ENCODE measurements at regions not wholly inside any gene's neighbourhood (a gene's known extent, or its start where the extent isn't known, plus 50 kb on each side); places are given as distances from the start of the nearest gene placed in this dataset.

GRCh38 chr1:230544758-230545157 is 97.5 kb upstream of the COG2 start:
- Mint-ChIP-seq H3K27ac (ENCODE audit: unreplicated experiment) (no peak overlapping the region), H3K36me3 (ENCODE audit: low read depth, unreplicated experiment) (no peaks in the 10 kb centered on the region), H3K9me3 (ENCODE audit: unreplicated experiment) (no peaks in the 10 kb centered on the region), H3K4me1 (ENCODE audit: unreplicated experiment) (no peaks in the 10 kb centered on the region), H3K27me3 (ENCODE audit: unreplicated experiment) (peaks cover 7% of the 10 kb centered on the region), H3K4me3 (ENCODE audit: unreplicated experiment) (no peak overlapping the region)
- TF ChIP-seq CTCF (IDR thresholded peaks at IDR 0.05; ENCODE audit: unreplicated experiment): no peak
- DNase-seq (ENCODE audit: low spot score): no peak

GRCh38 chr1:230543085-230543484 is 99.2 kb upstream of the COG2 start:
- Mint-ChIP-seq H3K4me1 (ENCODE audit: unreplicated experiment) (no peaks in the 10 kb centered on the region), H3K27ac (ENCODE audit: unreplicated experiment) (no peak overlapping the region), H3K9me3 (ENCODE audit: unreplicated experiment) (peaks cover 4% of the 10 kb centered on the region), H3K36me3 (ENCODE audit: low read depth, unreplicated experiment) (no peaks in the 10 kb centered on the region), H3K27me3 (ENCODE audit: unreplicated experiment) (peaks cover 4% of the 10 kb centered on the region), H3K4me3 (ENCODE audit: unreplicated experiment) (no peak overlapping the region)
- no peak for TF ChIP-seq CTCF (IDR thresholded peaks at IDR 0.05; ENCODE audit: unreplicated experiment)
- DNase-seq (ENCODE audit: low spot score): no peak

- Mint-ChIP-seq H3K27me3 (ENCODE audit: unreplicated experiment) (peaks cover 4% of the 10 kb centered on the region), H3K27ac (ENCODE audit: unreplicated experiment) (no peak overlapping the region)
Measured at GRCh38 chr1:230542681-230543080, 99.6 kb upstream of the COG2 start.

GRCh38 chr1:230542054-230542453 is 100.2 kb upstream of the COG2 start:
- Mint-ChIP-seq H3K27me3 (ENCODE audit: unreplicated experiment) (peaks cover 3% of the 10 kb centered on the region), H3K9me3 (ENCODE audit: unreplicated experiment) (peaks cover 4% of the 10 kb centered on the region), H3K4me3 (ENCODE audit: unreplicated experiment) (no peak overlapping the region), H3K4me1 (ENCODE audit: unreplicated experiment) (peaks cover 3% of the 10 kb centered on the region), H3K27ac (ENCODE audit: unreplicated experiment) (no peak overlapping the region), H3K36me3 (ENCODE audit: low read depth, unreplicated experiment) (no peaks in the 10 kb centered on the region)
- TF ChIP-seq CTCF (IDR thresholded peaks at IDR 0.05; ENCODE audit: unreplicated experiment): no peak
- DNase-seq (ENCODE audit: low spot score): no peak

More at GRCh38 chr1:230542681-230543080, 99.6 kb upstream of the COG2 start:
- H3K4me3 Mint-ChIP-seq (ENCODE audit: unreplicated experiment): no peak overlapping the region
- no peak for TF ChIP-seq CTCF (IDR thresholded peaks at IDR 0.05; ENCODE audit: unreplicated experiment)
- H3K4me1 Mint-ChIP-seq (ENCODE audit: unreplicated experiment): peaks cover 2% of the 10 kb centered on the region
- H3K9me3 Mint-ChIP-seq (ENCODE audit: unreplicated experiment): peaks cover 4% of the 10 kb centered on the region
- H3K36me3 Mint-ChIP-seq (ENCODE audit: low read depth, unreplicated experiment): no peaks in the 10 kb centered on the region
- DNase-seq (ENCODE audit: low spot score): no peak

- no peak overlapping the region for H3K4me3 Mint-ChIP-seq (ENCODE audit: unreplicated experiment)
- no peaks in the 10 kb centered on the region for H3K36me3 Mint-ChIP-seq (ENCODE audit: low read depth, unreplicated experiment)
- no peak for DNase-seq (ENCODE audit: low spot score)
- H3K9me3 Mint-ChIP-seq (ENCODE audit: unreplicated experiment): peaks cover 4% of the 10 kb centered on the region
- H3K27me3 Mint-ChIP-seq (ENCODE audit: unreplicated experiment): peaks cover 3% of the 10 kb centered on the region
- no peak for TF ChIP-seq CTCF (IDR thresholded peaks at IDR 0.05; ENCODE audit: unreplicated experiment)
- no peak overlapping the region for H3K27ac Mint-ChIP-seq (ENCODE audit: unreplicated experiment)
- H3K4me1 Mint-ChIP-seq (ENCODE audit: unreplicated experiment): peaks cover 3% of the 10 kb centered on the region
Measured at GRCh38 chr1:230541306-230541705, 101.0 kb upstream of the COG2 start.
